ENCODE measurements at regions not wholly inside any gene's neighbourhood (a gene's known extent, or its start where the extent isn't known, plus 50 kb on each side); places are given as distances from the start of the nearest gene placed in this dataset.

- Histone ChIP-seq H2BK20ac (ENCODE audit: low read length) (no peak overlapping the region), H3K27ac (ENCODE audit: low read depth, low read length) (no peak overlapping the region), H2AFZ (ENCODE audit: low read length) (no peak overlapping the region), H3K9ac (replicated peaks in 1 of 4; ENCODE audit: extremely low read depth in 1 of 4, low read depth in 3 of 4, low read length in 3 of 4) (no peak overlapping the region), H3K4me1 (replicated peaks in 1 of 4; ENCODE audit: control insufficient read depth in 3 of 4, insufficient read depth in 4 of 4, low read length in 3 of 4) (no peaks in the 10 kb centered on the region), H2BK12ac (ENCODE audit: low read depth, low read length) (no peak overlapping the region), H2BK5ac (ENCODE audit: low read depth, low read length) (no peak overlapping the region), H4K20me1 (replicated peaks in 1 of 2; ENCODE audit: control insufficient read depth in 1 of 2, insufficient read depth in 2 of 2, low read length in 2 of 2) (no peaks in the 10 kb centered on the region), H4K8ac (ENCODE audit: extremely low read depth, insufficient read depth, low read length) (no peak overlapping the region), H3K79me2 (ENCODE audit: control insufficient read depth in 1 of 2, insufficient read depth in 2 of 2, low read length in 2 of 2) (no peaks in the 10 kb centered on the region), H2AK5ac (ENCODE audit: low read depth, low read length) (no peak overlapping the region), H3K56ac (replicated peaks; ENCODE audit: insufficient read length, low read depth, low read length) (no peak overlapping the region), H3K14ac (ENCODE audit: insufficient read length) (no peak overlapping the region), H2BK120ac (replicated peaks; ENCODE audit: low read depth, low read length) (no peak overlapping the region), H4K5ac (ENCODE audit: insufficient read length, low read depth, low read length) (no peak overlapping the region), H3K23ac (ENCODE audit: insufficient read length) (no peak overlapping the region), H3K79me1 (ENCODE audit: low read depth, low read length) (no peaks in the 10 kb centered on the region), H3K23me2 (ENCODE audit: low read depth, low read length) (no peaks in the 10 kb centered on the region), H3K4ac (replicated peaks; ENCODE audit: insufficient read length, low read depth, low read length) (no peak overlapping the region), H3K27me3 (replicated peaks in 1 of 4; ENCODE audit: control insufficient read depth in 3 of 4, extremely low read depth in 1 of 4, insufficient read depth in 3 of 4, low read length in 3 of 4) (no peaks in the 10 kb centered on the region), H3K18ac (ENCODE audit: extremely low read depth, low read length) (no peak overlapping the region), H3K36me3 (ENCODE audit: control insufficient read depth in 2 of 4, insufficient read depth in 4 of 4, low read length in 3 of 4) (no peaks in the 10 kb centered on the region), H3K4me3 (ENCODE audit: extremely low read depth in 1 of 4, insufficient read depth in 2 of 4, low read depth in 3 of 4, low read length in 4 of 4) (no peak overlapping the region), H2BK15ac (ENCODE audit: low read length) (no peak overlapping the region), H4K91ac (replicated peaks; ENCODE audit: insufficient read length, low read length) (no peak overlapping the region), H3K4me2 (ENCODE audit: insufficient read depth in 1 of 2, low read depth in 2 of 2, low read length in 2 of 2) (no peak overlapping the region), H3K9me3 (ENCODE audit: insufficient read depth in 2 of 2, low read depth in 1 of 2, low read length in 1 of 2) (no peaks in the 10 kb centered on the region)
- ChIA-PET POLR2A (ENCODE audit: partially characterized antibody) (no interaction called here), CTCF (ENCODE audit: partially characterized antibody) (interaction anchor here (0.6 to 0.9 kb wide), 2 partner anchors 9 to 151 kb away, joined by 3 to 4 read pairs; no protein-coding TSS in a partner anchor)
- 88% methylated on average over 2 of the region's 2 CpGs; no CpG with 5 or more reads in 1 of the 2 experiments for WGBS, 2 experiments (ENCODE audit: extremely low coverage in 1 of 2, insufficient coverage in 1 of 2, insufficient read length in 1 of 2, insufficient replicate concordance in 2 of 2, low coverage in 1 of 2, low lambda C conversion rate in 2 of 2, missing lambda C conversion rate in 1 of 2)
- no peak for DNase-seq (ENCODE audit: low read depth in 1 of 2, low spot score in 2 of 2)
- no peak for FAIRE-seq
- TF ChIP-seq POLR2AphosphoS5 (IDR thresholded peaks at IDR 0.05; ENCODE audit: low read depth, low read length) (no peak), CREB1 (IDR thresholded peaks at IDR 0.05) (no peak), E2F6 (IDR thresholded peaks at IDR 0.05) (no peak), ATF3 (IDR thresholded peaks at IDR 0.05; ENCODE audit: insufficient read depth, low read depth, low read length) (no peak), SIN3A (conservative IDR thresholded peaks at IDR 0.05 in 1 of 2, IDR thresholded peaks at IDR 0.05 in 1 of 2; ENCODE audit: low read depth in 1 of 2, low read length in 2 of 2) (no peak), SIX5 (IDR thresholded peaks at IDR 0.05; ENCODE audit: low read depth, low read length) (no peak), SRF (IDR thresholded peaks at IDR 0.05; ENCODE audit: low read depth, low read length) (no peak), BCL11A (IDR thresholded peaks at IDR 0.05; ENCODE audit: low read depth in 2 of 2, low read length in 2 of 2) (no peak), RAD21 (IDR thresholded peaks at IDR 0.05 in 1 of 2, conservative IDR thresholded peaks at IDR 0.05 in 1 of 2; ENCODE audit: low read depth in 2 of 2, low read length in 2 of 2) (no peak), CHD1 (IDR thresholded peaks at IDR 0.05; ENCODE audit: low read depth, low read length) (no peak), PHF8 (conservative IDR thresholded peaks at IDR 0.05; ENCODE audit: low read depth, low read length) (no peak), GABPA (IDR thresholded peaks at IDR 0.05; ENCODE audit: borderline replicate concordance, insufficient read depth, low read length) (no peak)
Observed at GRCh38 chr1:221921936-221922335, 180.0 kb upstream of the DUSP10 start.

All from H1 (cell line).